CD4-positive, alpha-beta T cell treated with Interleukin-21 for 1 hour (primary cell): ENCODE measurements at regions not wholly inside any gene's neighbourhood (a gene's known extent, or its start where the extent isn't known, plus 50 kb on each side); places are given as distances from the start of the nearest gene placed in this dataset.

Experiments
- DNase-seq: peaks from one replicate; pipeline ENCODE4 v3.0.0-alpha.2; 2020

DNA sequence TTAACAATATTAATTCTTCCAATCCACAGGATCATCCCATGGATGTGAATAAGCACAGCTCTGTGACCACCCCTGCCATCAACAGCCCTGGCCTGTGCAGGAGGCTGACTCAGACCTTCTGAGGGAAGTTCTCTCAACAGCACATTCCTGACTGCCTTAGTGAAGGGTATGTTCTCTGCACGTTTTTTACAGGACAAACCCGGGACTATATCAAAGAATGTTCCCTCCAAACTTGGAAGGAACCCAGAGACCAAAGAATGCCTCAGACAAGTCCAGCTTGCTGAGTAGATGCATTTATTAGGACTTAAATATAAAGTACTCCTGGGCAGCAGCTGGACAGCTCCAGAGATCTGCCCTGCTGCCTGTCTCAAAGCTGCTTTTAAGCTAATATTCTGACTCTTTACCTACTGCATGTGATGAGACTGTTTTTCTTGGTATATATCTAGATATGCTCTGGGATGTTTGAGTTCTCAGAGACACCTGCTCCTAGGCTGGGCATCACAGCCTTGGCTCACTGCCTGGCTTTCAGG, 1127.8 kb upstream of the PRKX start:
- DNase-seq, result no peak

DNA sequence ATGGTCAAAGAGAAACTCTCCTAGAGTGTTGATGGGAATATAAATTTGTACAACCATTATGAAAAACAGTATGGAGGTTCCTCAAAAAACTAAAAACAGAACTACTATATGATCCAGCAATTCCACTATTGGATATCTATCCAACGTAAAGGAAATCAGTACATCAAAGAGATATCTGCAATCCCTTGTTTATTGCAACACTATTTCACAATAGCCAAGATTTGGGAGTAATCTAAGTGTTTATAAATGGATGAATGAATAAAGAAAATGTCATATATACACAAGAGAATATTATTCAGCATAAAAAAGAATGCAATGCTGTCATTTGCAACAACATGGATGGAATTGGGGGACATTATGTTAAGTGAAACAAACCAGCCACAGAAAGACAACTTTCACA, 1118.1 kb upstream of the PRKX start:
- DNase-seq, result no peak

GRCh38 chrX:4830880-4831557, 1117.6 kb upstream of the PRKX start:
- no peak for DNase-seq

DNA sequence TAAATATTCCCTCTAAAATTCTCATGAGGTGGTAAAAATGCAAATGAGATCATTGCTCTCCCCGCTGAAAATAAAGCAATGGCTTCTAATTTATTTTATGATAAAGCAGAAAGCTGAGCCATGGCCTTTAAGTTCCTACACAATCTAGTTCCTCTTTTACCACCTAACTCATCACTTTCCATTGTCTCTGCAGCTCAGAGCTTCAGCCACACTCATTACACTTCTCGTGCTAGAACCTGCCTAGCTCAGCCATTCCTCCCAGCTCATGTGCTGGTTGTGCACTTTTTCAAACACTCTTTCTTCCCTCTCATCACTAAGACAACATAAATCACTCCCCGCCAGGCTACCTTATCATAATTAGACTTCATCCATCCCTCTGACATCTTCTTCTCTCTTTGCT, 1112.1 kb upstream of the PRKX start:
- no peak for DNase-seq

DNA sequence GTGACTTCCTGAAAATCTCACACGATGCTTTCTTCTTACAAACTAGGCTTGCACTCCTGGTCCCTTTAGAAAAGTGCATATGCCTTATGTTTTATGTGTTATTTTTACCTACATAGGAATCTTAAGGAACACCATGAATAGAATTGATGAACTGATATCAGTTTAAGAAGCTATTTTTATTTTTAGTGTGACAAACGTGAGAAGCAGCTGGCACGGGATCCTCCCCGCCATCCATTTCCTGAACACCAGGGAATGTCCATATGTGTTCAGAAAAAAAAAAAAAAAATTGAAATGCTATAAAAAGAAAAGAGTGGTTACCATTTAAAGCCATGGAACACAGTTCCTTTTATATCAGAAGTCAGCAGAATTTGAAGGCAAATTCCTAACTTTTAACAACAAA, 1096.1 kb upstream of the PRKX start:
- no peak for DNase-seq

DNA sequence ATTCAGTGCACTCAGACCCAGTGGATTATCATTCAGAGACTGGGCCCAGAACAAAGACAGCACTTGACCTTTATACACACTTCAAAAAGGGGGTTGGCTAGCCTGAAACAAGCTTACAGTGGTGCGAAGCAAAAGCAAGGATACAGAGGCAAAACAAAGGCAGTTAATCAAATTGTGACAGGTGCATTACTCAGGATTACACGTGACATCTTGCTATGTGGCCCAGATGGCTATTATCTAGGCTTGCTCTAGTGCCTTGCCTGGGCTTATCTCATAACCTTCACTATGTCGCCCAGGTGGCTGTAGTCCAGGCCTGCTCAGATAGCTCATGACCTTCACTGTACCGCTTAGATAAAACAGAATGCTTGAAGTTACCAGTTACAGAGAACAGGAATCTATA, 1092.1 kb upstream of the PRKX start:
- no peak for DNase-seq

- no peak for DNase-seq
These were observed 1087.3 kb upstream of the PRKX start for GRCh38 chrX:4800756-4801155.

DNA sequence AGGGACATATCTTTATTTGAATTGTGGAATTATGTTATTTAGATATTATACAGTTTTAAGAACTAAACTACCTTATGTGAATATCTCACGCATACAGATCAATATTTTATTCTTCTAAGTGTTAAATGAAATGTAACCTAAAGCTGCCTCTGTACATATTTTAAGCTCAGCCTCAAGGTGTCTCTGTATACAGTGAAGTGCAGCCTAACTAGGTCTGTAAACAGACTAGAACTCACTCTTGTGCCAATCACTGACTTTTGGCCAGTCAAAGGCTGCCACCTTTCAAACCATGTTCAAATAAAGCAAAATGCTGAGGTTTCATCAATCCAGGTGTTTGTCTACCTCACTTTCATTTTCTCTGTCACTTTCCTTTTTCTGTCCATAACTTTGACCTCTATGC, 1074.5 kb upstream of the PRKX start:
- DNase-seq, result no peak

DNA sequence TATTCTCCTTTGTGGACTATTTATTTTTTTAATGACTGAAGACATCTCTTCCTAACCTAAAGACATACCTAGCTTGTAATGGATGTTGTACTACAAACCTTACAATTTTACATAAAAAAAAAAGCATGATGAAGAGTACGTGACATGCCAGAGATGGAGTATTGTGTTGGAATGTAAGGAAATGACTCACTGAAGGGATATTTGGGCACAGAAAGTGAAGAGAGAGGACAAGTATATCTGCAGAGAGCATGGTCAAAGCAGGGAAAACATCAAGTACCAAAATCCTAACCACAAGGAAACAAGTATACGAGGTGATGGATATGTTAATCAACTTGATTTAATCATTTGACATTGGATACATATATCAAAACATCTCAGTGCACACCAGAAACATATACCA, 1051.4 kb upstream of the PRKX start:
- no peak for DNase-seq

- no peak for DNase-seq
These were observed 1048.7 kb upstream of the PRKX start for GRCh38 chrX:4762196-4762595.

GRCh38 chrX:4754878-4755604, 1041.6 kb upstream of the PRKX start:
- DNase-seq, result no peak

DNA sequence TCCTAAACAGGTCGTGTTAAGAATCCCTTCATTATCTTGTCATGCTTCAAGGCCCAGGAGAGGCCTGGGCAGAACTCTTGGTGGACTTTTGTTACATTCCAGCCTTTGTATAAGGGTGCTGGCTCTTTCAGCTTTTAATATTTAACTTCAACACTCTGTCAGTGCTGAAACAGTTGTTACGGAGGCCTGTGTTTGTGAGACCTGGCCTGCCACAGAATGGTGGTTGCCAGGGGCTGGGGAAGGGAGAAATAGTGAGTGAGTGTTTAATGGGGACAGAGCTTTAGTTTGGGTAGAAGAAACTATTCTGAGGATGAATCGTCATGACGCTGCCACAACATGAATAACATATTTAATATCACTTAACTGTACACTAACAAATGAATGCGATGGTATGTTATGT, 1027.6 kb upstream of the PRKX start:
- DNase-seq, result no peak

- no peak for DNase-seq
These were observed 1021.9 kb upstream of the PRKX start for GRCh38 chrX:4735299-4735698.

GRCh38 chrX:4710618-4711433, 997.4 kb upstream of the PRKX start:
- no peak for DNase-seq

DNA sequence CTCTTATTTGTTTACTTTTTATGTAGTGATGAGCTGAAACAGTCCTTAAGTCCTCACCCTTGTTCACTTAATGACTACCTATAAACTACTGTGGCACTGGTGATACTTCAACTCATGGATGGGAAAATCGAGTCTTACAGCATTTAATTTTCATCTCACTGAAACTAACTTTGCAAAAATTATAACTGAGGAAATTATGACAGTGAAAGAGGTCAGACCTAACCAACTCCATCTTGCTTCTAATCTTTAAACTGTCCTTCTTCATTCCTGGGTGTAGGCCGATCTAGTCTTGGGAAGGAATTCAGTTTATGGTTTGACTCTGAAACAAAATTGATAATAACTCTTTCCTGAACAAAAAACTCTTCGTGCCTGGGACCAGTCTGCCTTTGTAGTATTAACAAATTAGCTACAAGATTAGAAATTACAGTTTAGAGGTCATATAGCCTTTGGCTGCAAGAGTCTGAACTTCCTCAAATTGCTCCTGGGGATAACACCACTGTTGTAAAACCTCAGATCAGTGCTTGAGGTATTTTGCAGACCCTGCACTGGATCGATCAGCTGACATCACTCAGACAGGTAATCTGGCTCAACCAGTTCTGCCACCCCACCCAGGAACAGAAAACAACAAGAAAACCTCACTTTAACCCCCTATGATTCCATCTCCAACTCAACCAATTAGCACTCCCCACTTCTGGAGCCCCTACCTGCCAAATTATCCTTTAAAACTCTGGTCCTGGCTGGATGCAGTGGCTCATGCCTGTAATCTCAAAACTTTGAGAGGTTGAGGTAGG, 995.7 kb upstream of the PRKX start:
- no peak for DNase-seq

GRCh38 chrX:4706961-4707360, 993.5 kb upstream of the PRKX start:
- no peak for DNase-seq

- DNase-seq, result no peak
These were observed 977.1 kb upstream of the PRKX start for GRCh38 chrX:4690521-4690920.

GRCh38 chrX:4682636-4683035, 969.2 kb upstream of the PRKX start:
- no peak for DNase-seq

GRCh38 chrX:4675686-4676300, 962.3 kb upstream of the PRKX start:
- DNase-seq, result no peak

- DNase-seq, result no peak
These were observed 960.8 kb upstream of the PRKX start for GRCh38 chrX:4674028-4674782.

DNA sequence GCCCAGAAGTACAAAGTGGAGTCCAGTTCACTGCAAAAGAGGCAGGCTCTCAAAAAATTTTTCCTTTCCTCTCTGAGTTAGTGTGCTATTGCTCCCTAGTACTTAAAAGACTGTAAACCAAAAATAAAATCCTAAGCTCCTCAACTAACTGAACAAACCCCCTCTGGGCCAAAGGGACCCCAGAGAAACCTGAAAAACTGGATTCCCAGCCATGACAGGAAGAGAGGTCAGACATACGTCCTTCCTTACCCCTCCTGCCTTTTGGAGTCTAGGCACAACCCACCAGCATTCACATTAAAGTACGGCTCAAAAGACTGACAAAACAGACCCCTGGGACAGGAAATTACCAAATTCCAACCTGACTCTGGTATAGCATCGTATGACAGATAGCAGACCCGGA, 957.9 kb upstream of the PRKX start:
- DNase-seq, result no peak

GRCh38 chrX:4670606-4671005, 957.2 kb upstream of the PRKX start:
- no peak for DNase-seq
